ENCODE measurements at regions not wholly inside any gene's neighbourhood (a gene's known extent, or its start where the extent isn't known, plus 50 kb on each side); places are given as distances from the start of the nearest gene placed in this dataset.
"Not testable (repeated sequence)": the region's sequence is repeated elsewhere in the genome, so short reads cannot be mapped to it uniquely, and the experiment has no call there.

DNA sequence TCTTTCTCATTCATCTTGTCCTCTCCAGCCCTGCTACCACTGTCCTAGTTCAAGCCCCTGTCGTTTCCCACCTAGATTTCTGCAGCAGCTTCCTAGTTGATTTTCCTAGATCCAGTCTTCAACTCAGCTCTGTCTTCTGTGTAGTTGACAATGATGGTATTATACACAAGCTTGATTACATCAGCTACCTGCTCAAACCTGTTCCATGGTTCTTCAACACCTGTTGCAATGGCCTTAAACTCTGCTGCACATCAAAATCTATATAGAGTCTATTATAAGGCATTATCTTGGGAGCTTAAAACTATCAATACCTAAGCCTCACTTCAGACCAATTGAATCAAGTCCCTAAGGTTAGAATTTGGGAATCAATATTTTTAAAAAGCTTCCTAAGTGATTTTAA lies 71.7 kb upstream of the PELI2 start:
- DNase-seq (ENCODE audit: low read depth in 2 of 2), result no peak

- no peak for DNase-seq (ENCODE audit: low read depth in 2 of 2)
These were observed 71.2 kb upstream of the PELI2 start for GRCh38 chr14:56046996-56047395.

- DNase-seq (ENCODE audit: low read depth in 2 of 2), result no peak
These were observed 68.7 kb upstream of the PELI2 start for GRCh38 chr14:56049536-56049935.

DNA sequence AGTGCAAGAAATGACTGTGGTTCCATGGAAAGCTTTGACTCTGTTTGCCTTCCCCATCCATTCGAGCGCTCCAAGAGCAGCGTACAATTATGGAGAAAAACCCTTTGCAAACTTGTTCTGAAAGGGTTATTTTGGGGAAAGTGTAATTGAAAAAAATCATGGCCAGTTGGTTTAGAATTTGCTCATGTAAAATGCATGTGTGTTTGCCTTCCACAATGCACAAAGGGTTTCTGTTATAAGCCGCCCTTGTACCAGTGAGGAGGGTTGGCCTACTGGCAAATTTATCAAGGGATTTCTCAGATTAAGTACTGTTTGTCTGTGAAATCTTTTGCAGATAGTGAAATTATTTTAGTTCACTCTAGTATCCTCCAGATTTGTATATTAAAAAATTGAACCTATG lies 62.7 kb upstream of the PELI2 start:
- DNase-seq (ENCODE audit: low read depth in 2 of 2), result no peak

- DNase-seq (ENCODE audit: low read depth in 2 of 2), result no peak
These were observed 62.2 kb upstream of the PELI2 start for GRCh38 chr14:56056031-56056430.

- DNase-seq (ENCODE audit: low read depth in 2 of 2), result no peak
These were observed 61.0 kb upstream of the PELI2 start for GRCh38 chr14:56057071-56057741.

- DNase-seq (ENCODE audit: low read depth in 2 of 2), result no peak
These were observed 60.4 kb upstream of the PELI2 start for GRCh38 chr14:56057767-56058166.

DNA sequence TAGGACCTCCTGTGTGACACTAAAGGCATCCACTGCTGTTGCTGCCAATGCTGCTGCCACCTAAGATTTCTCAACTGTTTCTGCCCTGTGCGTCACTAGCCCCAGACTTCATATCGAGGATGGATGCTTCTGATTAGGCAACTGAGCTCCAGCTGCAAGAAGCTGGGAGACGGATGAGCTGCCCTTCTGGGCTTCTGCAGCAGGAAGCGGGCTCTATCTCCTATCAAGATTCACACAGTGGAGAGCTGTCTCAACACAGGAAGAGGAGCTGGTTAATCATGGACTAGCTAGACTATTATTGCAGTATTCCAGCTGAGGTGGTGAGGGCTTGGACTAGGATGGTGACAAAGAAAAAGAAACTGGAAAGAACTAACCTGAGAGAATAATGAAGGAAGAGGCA lies 59.2 kb upstream of the PELI2 start:
- no peak for DNase-seq (ENCODE audit: low read depth in 2 of 2)

- no peak for DNase-seq (ENCODE audit: low read depth in 2 of 2)
These were observed 57.2 kb upstream of the PELI2 start for GRCh38 chr14:56061051-56061450.

DNA sequence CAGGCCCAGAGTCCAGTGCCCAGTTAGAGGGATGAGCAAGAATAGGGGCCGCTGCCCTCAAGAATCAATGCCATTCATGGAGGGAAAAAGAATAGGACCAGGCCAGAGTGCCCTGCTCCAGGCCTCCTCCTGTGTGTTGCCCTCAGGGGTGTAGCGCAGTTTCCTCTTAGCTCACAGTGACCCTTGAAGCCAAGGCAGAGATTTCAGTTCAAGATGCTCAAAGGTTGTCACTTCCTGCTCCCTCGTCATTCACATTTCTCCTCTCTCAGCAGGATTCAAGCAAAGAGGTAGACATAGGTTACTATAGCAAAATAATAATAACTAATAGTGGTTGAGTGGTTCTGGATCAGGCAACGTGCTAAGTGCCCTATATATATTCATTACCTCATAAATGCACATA lies 55.1 kb upstream of the PELI2 start:
- DNase-seq (ENCODE audit: low read depth in 2 of 2), result no peak

GRCh38 chr14:56064513-56064912 lies 53.7 kb upstream of the PELI2 start:
- no peak for DNase-seq (ENCODE audit: low read depth in 2 of 2)

DNA sequence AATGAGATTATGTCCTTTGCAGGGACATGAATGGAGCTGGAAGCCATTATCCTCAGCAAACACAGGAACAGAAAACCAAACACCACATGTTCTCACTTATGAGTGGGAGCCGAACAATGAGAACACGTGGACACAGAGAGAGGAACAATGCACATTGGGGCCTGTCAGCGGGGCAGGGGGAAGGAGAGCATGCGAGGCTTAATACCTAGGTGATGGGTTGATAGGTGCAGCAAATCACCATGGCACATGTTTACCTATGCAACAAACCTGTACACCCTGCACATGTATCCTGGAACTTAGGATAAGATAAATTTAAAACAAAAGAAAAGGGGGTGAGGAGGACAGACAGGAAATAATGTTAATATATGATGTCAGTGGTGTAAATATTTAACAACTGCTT lies 53.0 kb upstream of the PELI2 start:
- not testable (repeated sequence) for DNase-seq (ENCODE audit: low read depth in 2 of 2)

- no peak for DNase-seq (ENCODE audit: low read depth in 2 of 2)
These were observed 52.5 kb upstream of the PELI2 start for GRCh38 chr14:56065621-56066290.

Measured in stimulated activated CD4-positive, alpha-beta T cell treated with anti-CD3 and anti-CD28 coated beads, Interleukin-15, amount 100 ng/mL, for 48 hours (primary cell).